HG02588 (cell line): ENCODE measurements at regions not wholly inside any gene's neighbourhood (a gene's known extent, or its start where the extent isn't known, plus 50 kb on each side); places are given as distances from the start of the nearest gene placed in this dataset.
A peak's percentile ranks its signal among the peaks of the same experiment; 100 is the strongest.

ENCODE experiments used
- ATAC-seq: cut with Tn5 transposase; IDR thresholded peaks from one replicate; pipeline ENCODE4 v1.9.1; 2021; ENCODE audit warnings: mild to moderate bottlenecking, moderate library complexity; ENCODE audit not compliant: unreplicated experiment

- ATAC-seq = no peak
Observed at GRCh38 chr9:107161338-107161737, 121.7 kb upstream of the RAD23B start.

GRCh38 chr9:107163370-107163769, 119.7 kb upstream of the RAD23B start:
- ATAC-seq = no peak

GRCh38 chr9:107169796-107170195, 113.3 kb upstream of the RAD23B start:
- no peak for ATAC-seq

GRCh38 chr9:107170801-107171200, 112.3 kb upstream of the RAD23B start:
- no peak for ATAC-seq

GRCh38 chr9:107172160-107172978, 110.7 kb upstream of the RAD23B start:
- ATAC-seq = peak; percentile 58

- ATAC-seq = peak; percentile 58
Observed at GRCh38 chr9:107172979-107173347, 110.1 kb upstream of the RAD23B start.

- no peak for ATAC-seq
Observed at GRCh38 chr9:107173422-107174180, 109.5 kb upstream of the RAD23B start.

GRCh38 chr9:107174441-107174840, 108.6 kb upstream of the RAD23B start:
- ATAC-seq = no peak

GRCh38 chr9:107175041-107175440, 108.0 kb upstream of the RAD23B start:
- no peak for ATAC-seq

GRCh38 chr9:107175816-107176435, 107.2 kb upstream of the RAD23B start:
- no peak for ATAC-seq

- no peak for ATAC-seq
Observed at GRCh38 chr9:107176436-107177151, 106.5 kb upstream of the RAD23B start.

- ATAC-seq = no peak
Observed at GRCh38 chr9:107177243-107177839, 105.7 kb upstream of the RAD23B start.

GRCh38 chr9:107177857-107178256, 105.2 kb upstream of the RAD23B start:
- ATAC-seq = no peak

GRCh38 chr9:107178293-107178692, 104.8 kb upstream of the RAD23B start:
- ATAC-seq = no peak

GRCh38 chr9:107180206-107180605, 102.9 kb upstream of the RAD23B start:
- ATAC-seq = no peak

- no peak for ATAC-seq
Observed at GRCh38 chr9:107183176-107183575, 99.9 kb upstream of the RAD23B start.

GRCh38 chr9:107188376-107188775, 94.7 kb upstream of the RAD23B start:
- ATAC-seq = no peak

GRCh38 chr9:107190061-107190935, 92.8 kb upstream of the RAD23B start:
- no peak for ATAC-seq

GRCh38 chr9:107190936-107191290, 92.2 kb upstream of the RAD23B start:
- ATAC-seq = no peak

- ATAC-seq = no peak
Observed at GRCh38 chr9:107193251-107193650, 89.8 kb upstream of the RAD23B start.
